C4-2B (cell line): ENCODE measurements at regions not wholly inside any gene's neighbourhood (a gene's known extent, or its start where the extent isn't known, plus 50 kb on each side); places are given as distances from the start of the nearest gene placed in this dataset.

Source experiments
- CTCF ChIP-seq: fragments of 450-650 bp; conservative IDR thresholded peaks from 2 replicates; pipeline ENCODE4 v1.5.1; 2017; ENCODE audit warnings: mild to moderate bottlenecking
- ZFX ChIP-seq: fragments of 450-650 bp; IDR thresholded peaks from 2 replicates; pipeline ENCODE4 v1.6.1; 2017

GRCh38 chr2:57443973-57444521 lies 602.6 kb upstream of the VRK2 start:
- TF ChIP-seq CTCF (no peak), ZFX (no peak)
